Hepatocyte (in vitro differentiated cells): ENCODE measurements at regions not wholly inside any gene's neighbourhood (a gene's known extent, or its start where the extent isn't known, plus 50 kb on each side); places are given as distances from the start of the nearest gene placed in this dataset.

ENCODE experiments used
- CTCF ChIP-seq: fragments of 200-600 bp; sonication (generic); IDR thresholded peaks from 2 replicates; pipeline ENCODE4 v1.5.1; 2016; ENCODE audit warnings: antibody characterized with exemption, mild to moderate bottlenecking; ENCODE audit not compliant: poor library complexity
- EZH2 ChIP-seq: fragments of 200-600 bp; sonication (generic); IDR thresholded peaks from 2 replicates; pipeline ENCODE4 v1.6.1; 2016; ENCODE audit warnings: antibody characterized with exemption, mild to moderate bottlenecking, borderline replicate concordance
- EZH2phosphoT487 ChIP-seq: fragments of 200-600 bp; sonication (generic); IDR thresholded peaks from one replicate; pipeline ENCODE4 v1.6.1; 2018; ENCODE audit warnings: antibody characterized with exemption, mild to moderate bottlenecking, low read depth, moderate library complexity; ENCODE audit not compliant: unreplicated experiment, severe bottlenecking

- TF ChIP-seq CTCF (no peak), EZH2 (no peak), EZH2phosphoT487 (no peak)
These were observed 383.2 kb upstream of the SLC14A2 start for GRCh38 chr18:45232061-45232460.
